H1 (cell line): ENCODE measurements at regions not wholly inside any gene's neighbourhood (a gene's known extent, or its start where the extent isn't known, plus 50 kb on each side); places are given as distances from the start of the nearest gene placed in this dataset.

Experiments used
- E2F6 ChIP-seq: IDR thresholded peaks from 2 replicates; pipeline ENCODE4 v1.6.1; 2012; ENCODE audit warnings: inconsistent platforms
- NANOG ChIP-seq: IDR thresholded peaks from 2 replicates; pipeline ENCODE4 v1.6.1; 2011; ENCODE audit warnings: low read length, low read depth, mild to moderate bottlenecking, inconsistent platforms; ENCODE audit not compliant: insufficient read depth, poor library complexity, severe bottlenecking
- SIX5 ChIP-seq: IDR thresholded peaks from 2 replicates; pipeline ENCODE4 v1.6.1; 2011; ENCODE audit warnings: mild to moderate bottlenecking, low read depth, low read length

- TF ChIP-seq E2F6, result no peak
- no peak for TF ChIP-seq SIX5
- no peak for TF ChIP-seq NANOG
Observed at GRCh38 chr14:66143387-66144112, 342.6 kb upstream of the CCDC196 start (continued).
